Trophoblast cell (in vitro differentiated cells and primary cell): ENCODE measurements at regions not wholly inside any gene's neighbourhood (a gene's known extent, or its start where the extent isn't known, plus 50 kb on each side); places are given as distances from the start of the nearest gene placed in this dataset.

Source experiments
- DNase-seq, 2 donors: peaks; one replicate each; pipeline ENCODE4 v3.0.0-alpha.2; 2016
- H2AFZ ChIP-seq: 2 replicates; pipeline ENCODE4 v1.6.1; 2013; ENCODE audit warnings: low read length, moderate library complexity, mild to moderate bottlenecking; ENCODE audit not compliant: insufficient read depth, poor library complexity
- H2AK5ac ChIP-seq: 2 replicates; pipeline ENCODE4 v1.6.1; 2013; ENCODE audit warnings: mild to moderate bottlenecking, low read length
- H2BK120ac ChIP-seq: 2 replicates; pipeline ENCODE4 v1.6.1; 2013; ENCODE audit warnings: low read length, mild to moderate bottlenecking, moderate library complexity; ENCODE audit not compliant: insufficient read depth, poor library complexity
- H2BK12ac ChIP-seq: 2 replicates; pipeline ENCODE4 v1.6.1; 2013; ENCODE audit warnings: mild to moderate bottlenecking, low read length, moderate library complexity
- H2BK5ac ChIP-seq: 2 replicates; pipeline ENCODE4 v1.6.1; 2013; ENCODE audit warnings: low read length, low read depth, moderate library complexity, mild to moderate bottlenecking; ENCODE audit not compliant: poor library complexity
- H3K14ac ChIP-seq: 2 replicates; pipeline ENCODE4 v1.6.1; 2013; ENCODE audit warnings: mild to moderate bottlenecking, low read length
- H3K18ac ChIP-seq: 2 replicates; pipeline ENCODE4 v1.6.1; 2013; ENCODE audit warnings: mild to moderate bottlenecking, low read length
- H3K23ac ChIP-seq: 2 replicates; pipeline ENCODE4 v1.6.1; 2013; ENCODE audit warnings: low read length
- H3K27ac ChIP-seq: 2 replicates; pipeline ENCODE4 v1.5.1; 2013; ENCODE audit warnings: low read depth, mild to moderate bottlenecking, inconsistent platforms, low read length, moderate library complexity
- H3K27me3 ChIP-seq: 2 replicates; pipeline ENCODE4 v1.6.1; 2013; ENCODE audit warnings: inconsistent platforms, mild to moderate bottlenecking, low read length, moderate library complexity; ENCODE audit not compliant: insufficient read depth
- H3K36me3 ChIP-seq, 2 experiments: 1 replicate in 1 of 2; 2 replicates in 1 of 2; pipeline ENCODE4 v1.6.1; 2013; ENCODE audit warnings: low read length in 2 of 2, mild to moderate bottlenecking in 2 of 2, moderate library complexity in 1 of 2; ENCODE audit not compliant: insufficient read depth in 2 of 2, control insufficient read depth in 1 of 2
- H3K4ac ChIP-seq: 2 replicates; pipeline ENCODE4 v1.6.1; 2013; ENCODE audit warnings: low read depth, mild to moderate bottlenecking, low read length, moderate library complexity
- H3K4me1 ChIP-seq, 2 experiments: 1 replicate in 1 of 2; 2 replicates in 1 of 2; pipeline ENCODE4 v1.6.1; 2013; ENCODE audit warnings: low read length in 2 of 2, mild to moderate bottlenecking in 2 of 2, moderate library complexity in 1 of 2; ENCODE audit not compliant: insufficient read depth in 2 of 2, control insufficient read depth in 1 of 2
- H3K4me2 ChIP-seq: 2 replicates; pipeline ENCODE4 v1.6.1; 2013; ENCODE audit warnings: inconsistent platforms, mild to moderate bottlenecking, low read length, moderate library complexity
- H3K4me3 ChIP-seq: 2 replicates; pipeline ENCODE4 v1.5.1; 2013; ENCODE audit warnings: mild to moderate bottlenecking, low read depth, low read length, inconsistent platforms
- H3K79me1 ChIP-seq: one replicate; pipeline ENCODE4 v1.6.1; 2013; ENCODE audit warnings: low read length
- H3K79me2 ChIP-seq: 2 replicates; pipeline ENCODE4 v1.6.1; 2013; ENCODE audit warnings: low read length, mild to moderate bottlenecking; ENCODE audit not compliant: control insufficient read depth, insufficient read depth, poor library complexity
- H3K9ac ChIP-seq: 2 replicates; pipeline ENCODE4 v1.6.1; 2013; ENCODE audit warnings: mild to moderate bottlenecking, low read length
- H3K9me3 ChIP-seq: 2 replicates; pipeline ENCODE4 v1.6.1; 2013; ENCODE audit warnings: low read depth, mild to moderate bottlenecking, control low read depth, inconsistent platforms, low read length; ENCODE audit not compliant: insufficient read depth
- H4K12ac ChIP-seq: 2 replicates; pipeline ENCODE4 v1.6.1; 2013; ENCODE audit warnings: low read depth, mild to moderate bottlenecking, low read length, moderate library complexity
- H4K8ac ChIP-seq: 2 replicates; pipeline ENCODE4 v1.6.1; 2013; ENCODE audit warnings: low read depth, mild to moderate bottlenecking, low read length, moderate library complexity
- H4K91ac ChIP-seq: one replicate; pipeline ENCODE4 v1.6.1; 2013; ENCODE audit warnings: low read depth, mild to moderate bottlenecking, low read length, moderate library complexity
- WGBS: extraction: QIAGEN DNeasy Blood & Tissue Kit; methylation state at CpG from one replicate; pipeline ENCODE4 v1.1.7; 2013; ENCODE audit warnings: missing lambda C conversion rate; ENCODE audit not compliant: insufficient read length, insufficient coverage; ENCODE audit errors: extremely low coverage; 5-methylcytosine and 5-hydroxymethylcytosine counted together

DNA sequence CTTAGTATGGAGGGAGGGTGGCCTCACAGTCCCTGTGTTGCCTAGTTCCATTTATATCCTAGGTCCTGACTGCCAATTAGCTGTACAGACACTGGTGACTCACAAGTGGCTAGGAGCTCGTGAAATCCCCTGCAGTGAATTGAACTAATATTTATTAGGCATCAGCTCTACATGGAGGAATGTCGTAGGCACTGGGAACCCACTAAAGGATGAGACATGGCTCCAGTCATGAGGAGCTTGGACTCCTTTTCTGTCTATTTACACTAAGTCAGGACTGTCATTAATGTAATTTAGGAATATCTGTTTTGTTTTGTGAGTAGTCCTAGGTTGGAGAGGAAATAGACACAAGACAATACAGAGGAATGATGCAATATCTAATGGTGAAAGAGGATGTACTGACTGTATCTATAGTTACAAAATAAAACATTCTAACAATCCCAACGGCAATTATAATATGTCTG is 67.7 kb downstream of the MID1IP1 start:
- Histone ChIP-seq H3K18ac (no peak overlapping the region), H2AK5ac (no peak overlapping the region), H3K23ac (no peak overlapping the region), H3K27me3 (no peaks in the 10 kb centered on the region), H3K4me3 (no peak overlapping the region), H3K9ac (no peak overlapping the region), H3K14ac (no peak overlapping the region), H3K4ac (no peak overlapping the region), H3K4me1 (peaks cover 8 to 13% of the 10 kb centered on the region in 2 experiments), H3K4me2 (no peak overlapping the region), H2BK120ac (no peak overlapping the region), H4K8ac (no peak overlapping the region), H4K91ac (no peak overlapping the region), H3K79me1 (peaks cover 4% of the 10 kb centered on the region), H2BK5ac (no peak overlapping the region), H3K27ac (no peak overlapping the region), H4K12ac (no peak overlapping the region), H2BK12ac (no peak overlapping the region), H3K36me3 (no peaks in the 10 kb centered on the region), H3K9me3 (no peaks in the 10 kb centered on the region), H3K79me2 (no peaks in the 10 kb centered on the region), H2AFZ (no peak overlapping the region)
- peak; percentile 13 to 45 for DNase-seq
- WGBS: no CpG with 5 or more reads among the region's 3 CpGs

DNA sequence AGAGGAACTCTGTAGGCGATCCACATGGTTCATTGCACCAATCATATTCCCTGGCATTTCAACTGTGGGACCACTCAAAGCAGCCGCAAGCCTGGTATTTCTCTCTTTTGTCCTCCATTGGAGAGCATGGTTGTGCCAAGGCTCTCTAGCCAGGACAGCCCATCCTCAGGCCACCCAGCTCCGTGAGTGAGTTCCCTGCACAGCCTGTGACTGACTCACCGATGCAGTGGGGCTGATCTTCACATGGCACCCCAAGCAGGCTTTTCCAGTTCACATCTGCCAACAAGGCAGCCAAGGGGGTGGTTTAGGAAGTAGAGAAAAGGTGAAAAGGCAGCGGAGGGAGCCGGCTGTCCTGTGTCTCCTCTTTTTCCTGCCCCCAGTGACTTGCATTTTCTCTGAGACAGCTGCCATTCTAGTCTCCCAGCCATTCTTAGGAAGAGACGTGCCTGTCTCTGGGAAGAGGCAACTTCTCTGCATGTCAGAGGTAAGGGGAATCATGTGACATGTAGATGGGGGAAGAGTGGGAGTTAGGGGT is 69.2 kb downstream of the MID1IP1 start:
- Histone ChIP-seq H3K23ac (no peak overlapping the region), H2BK5ac (peak overlapping the region; percentile 56), H3K79me2 (no peaks in the 10 kb centered on the region), H3K4me3 (no peak overlapping the region), H3K9me3 (no peaks in the 10 kb centered on the region), H3K4me1 (peaks cover 8 to 13% of the 10 kb centered on the region in 2 experiments), H3K79me1 (peaks cover 4% of the 10 kb centered on the region), H4K91ac (peak overlapping the region; percentile 47), H3K18ac (no peak overlapping the region), H4K12ac (no peak overlapping the region), H2AFZ (no peak overlapping the region), H4K8ac (peak overlapping the region; percentile 8), H2BK120ac (peak overlapping the region; percentile 43), H3K4me2 (peak overlapping the region; percentile 41), H3K4ac (no peak overlapping the region), H3K9ac (no peak overlapping the region), H3K36me3 (no peaks in the 10 kb centered on the region), H3K27ac (peak overlapping the region; percentile 40), H2BK12ac (no peak overlapping the region), H3K27me3 (no peaks in the 10 kb centered on the region), H3K14ac (no peak overlapping the region), H2AK5ac (no peak overlapping the region)
- DNase-seq: peak; percentile 68 to 71
- no CpG with 5 or more reads among the region's 7 CpGs for WGBS

GRCh38 chrX:38871129-38872029 is 70.1 kb downstream of the MID1IP1 start:
- Histone ChIP-seq H3K4ac (no peak overlapping the region), H3K9ac (no peak overlapping the region), H3K9me3 (no peaks in the 10 kb centered on the region), H3K27ac (peak overlapping the region; percentile 40), H2AK5ac (no peak overlapping the region), H2AFZ (no peak overlapping the region), H3K27me3 (no peaks in the 10 kb centered on the region), H3K4me3 (no peak overlapping the region), H3K79me2 (no peaks in the 10 kb centered on the region), H2BK5ac (peak overlapping the region; percentile 56), H2BK120ac (peak overlapping the region; percentile 43), H3K4me1 (peaks cover 8 to 13% of the 10 kb centered on the region in 2 experiments), H4K8ac (peak overlapping the region; percentile 28), H3K23ac (no peak overlapping the region), H4K12ac (peak overlapping the region; percentile 30), H3K18ac (no peak overlapping the region), H3K14ac (no peak overlapping the region), H4K91ac (peak overlapping the region; percentile 47), H3K4me2 (no peak overlapping the region), H3K79me1 (peaks cover 4% of the 10 kb centered on the region), H2BK12ac (peak overlapping the region; percentile 22), H3K36me3 (no peaks in the 10 kb centered on the region)
- WGBS: no CpG with 5 or more reads among the region's 5 CpGs
- DNase-seq: peak in 1 of 2 donors; percentile 38

DNA sequence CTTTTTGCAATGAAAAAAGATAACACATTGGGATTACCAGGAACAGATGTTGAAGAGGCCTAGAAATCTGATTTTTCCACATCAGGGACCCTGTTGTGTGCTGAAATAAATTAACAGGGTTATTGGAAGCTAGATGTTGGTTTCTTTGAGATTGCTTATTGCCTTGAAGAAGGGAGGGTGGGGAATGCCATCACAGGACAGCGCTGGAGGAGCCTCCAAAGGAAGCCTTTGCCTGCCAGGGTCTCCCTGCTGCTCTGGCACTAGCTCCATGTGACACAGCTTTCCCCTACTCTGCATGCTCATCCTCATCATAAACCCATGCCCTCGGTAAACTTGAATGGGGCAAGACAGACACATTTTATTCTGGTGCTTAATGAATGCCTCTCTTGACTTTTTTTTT is 76.1 kb downstream of the MID1IP1 start:
- no peak overlapping the region for H2BK120ac ChIP-seq
- no CpG with 5 or more reads among the region's 2 CpGs for WGBS
- no peak overlapping the region for H3K27ac ChIP-seq
- H3K79me2 ChIP-seq: no peaks in the 10 kb centered on the region
- DNase-seq: no peak
- no peaks in the 10 kb centered on the region for H3K27me3 ChIP-seq
- no peak overlapping the region for H3K23ac ChIP-seq
- H3K4me3 ChIP-seq: no peak overlapping the region
- H3K9me3 ChIP-seq: no peaks in the 10 kb centered on the region
- H3K9ac ChIP-seq: no peak overlapping the region
- no peak overlapping the region for H4K91ac ChIP-seq
- no peak overlapping the region for H3K4ac ChIP-seq
- no peak overlapping the region for H2BK12ac ChIP-seq
- no peaks in the 10 kb centered on the region for H3K79me1 ChIP-seq
- no peak overlapping the region for H4K12ac ChIP-seq
- H4K8ac ChIP-seq: no peak overlapping the region
- H3K36me3 ChIP-seq: no peaks in the 10 kb centered on the region
- no peak overlapping the region for H2AFZ ChIP-seq
- no peak overlapping the region for H3K4me2 ChIP-seq
- no peaks in the 10 kb centered on the region for H3K4me1 ChIP-seq
- no peak overlapping the region for H3K18ac ChIP-seq
- no peak overlapping the region for H2BK5ac ChIP-seq
- no peak overlapping the region for H3K14ac ChIP-seq
- H2AK5ac ChIP-seq: no peak overlapping the region
